ENCODE measurements at regions not wholly inside any gene's neighbourhood (a gene's known extent, or its start where the extent isn't known, plus 50 kb on each side); places are given as distances from the start of the nearest gene placed in this dataset.

DNA sequence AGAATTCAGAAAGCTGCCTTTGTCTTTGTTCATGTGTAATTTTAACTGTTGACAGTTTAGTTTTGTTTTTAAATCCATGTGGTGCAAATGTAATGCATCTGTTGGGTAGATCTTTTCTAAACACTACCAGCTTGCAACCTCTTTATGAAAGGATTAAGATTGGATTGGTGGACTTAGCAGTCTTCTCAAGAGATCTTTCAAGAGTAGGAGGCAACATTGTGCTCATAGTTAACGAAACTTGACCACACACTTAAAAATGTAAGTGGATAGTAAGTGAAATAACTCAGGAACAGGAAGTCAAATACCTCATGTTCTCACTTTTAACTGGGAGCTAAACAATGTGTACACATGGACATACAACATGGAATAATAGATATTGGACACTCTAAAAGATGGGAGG, 579.0 kb downstream of the RIT2 start:
- TF ChIP-seq POLR2A (IDR thresholded peaks at IDR 0.05; ENCODE audit: low read depth, low read length) = no peak
- TF ChIP-seq POLR2AphosphoS5 (IDR thresholded peaks at IDR 0.05; ENCODE audit: low read depth, low read length) = no peak
- TF ChIP-seq TAF1 (IDR thresholded peaks at IDR 0.05; ENCODE audit: low read depth, low read length) = no peak
- no peak for TF ChIP-seq SPI1 (IDR thresholded peaks at IDR 0.05; ENCODE audit: low read depth, low read length)
- no peak for TF ChIP-seq PAX5 (IDR thresholded peaks at IDR 0.05; ENCODE audit: insufficient read depth, low read length, severe bottlenecking)
